ENCODE measurements at regions not wholly inside any gene's neighbourhood (a gene's known extent, or its start where the extent isn't known, plus 50 kb on each side); places are given as distances from the start of the nearest gene placed in this dataset.

- TF ChIP-seq CTCF (IDR thresholded peaks at IDR 0.05) = no peak
- no peak for TF ChIP-seq POLR2A (IDR thresholded peaks at IDR 0.05)
Observed at GRCh38 chr5:175107028-175107588, 336.9 kb downstream of the DRD1 start.
